RPMI8226 (cell line): ENCODE measurements at regions not wholly inside any gene's neighbourhood (a gene's known extent, or its start where the extent isn't known, plus 50 kb on each side); places are given as distances from the start of the nearest gene placed in this dataset.

Source experiments
- DNase-seq: peaks from one replicate; pipeline ENCODE4 v3.0.0-alpha.2; 2015

DNA sequence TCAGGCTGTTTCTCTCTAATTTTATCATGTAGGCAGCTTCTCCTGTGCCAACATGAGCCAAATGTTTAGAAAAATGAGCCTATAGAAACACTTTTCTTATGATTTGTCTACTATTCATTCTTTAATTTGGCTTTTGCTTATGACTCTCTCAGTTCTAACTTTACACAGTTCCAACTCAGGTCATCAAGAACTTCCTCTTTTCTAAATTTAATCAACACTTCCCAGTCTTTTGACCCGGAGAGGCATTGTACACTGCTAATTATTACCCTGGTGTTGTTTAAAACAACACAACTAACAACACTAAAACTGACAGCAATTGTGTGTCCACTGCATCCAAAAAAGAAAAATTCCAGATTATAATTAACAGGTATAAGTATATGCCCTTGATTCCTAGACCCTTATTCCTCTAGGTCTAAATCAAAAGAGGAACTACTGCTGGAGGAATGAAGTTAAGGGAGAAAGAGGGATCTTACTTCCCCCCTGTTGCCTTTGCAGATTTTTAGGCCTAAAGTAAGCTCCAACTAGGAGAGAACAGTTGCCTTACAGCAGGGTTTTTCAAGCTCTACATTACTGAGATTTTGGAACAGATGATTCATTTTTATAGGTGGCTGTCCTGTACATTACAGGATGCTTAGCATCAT, 332.2 kb upstream of the GOLIM4 start:
- DNase-seq = peak; percentile 50

DNA sequence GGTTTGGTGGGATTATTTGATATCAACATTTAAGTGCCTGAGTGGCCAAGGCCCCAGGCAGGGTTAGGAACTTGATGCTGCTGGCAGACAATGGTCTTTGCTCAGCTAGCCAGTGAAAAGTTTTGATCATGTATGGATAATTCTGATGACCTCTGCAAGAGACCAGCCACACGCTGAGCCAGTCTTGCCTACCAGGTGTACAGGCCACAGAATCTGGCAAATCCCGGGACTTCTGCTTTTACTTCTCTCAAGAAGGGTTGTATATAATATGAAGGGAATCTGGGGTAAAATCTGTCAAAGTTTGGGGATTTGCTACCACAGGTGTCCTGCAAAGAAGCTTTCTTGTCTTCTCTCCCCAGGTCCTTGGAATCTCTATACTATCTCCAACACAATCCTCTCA, 331.4 kb upstream of the GOLIM4 start:
- DNase-seq = peak; percentile 63

DNA sequence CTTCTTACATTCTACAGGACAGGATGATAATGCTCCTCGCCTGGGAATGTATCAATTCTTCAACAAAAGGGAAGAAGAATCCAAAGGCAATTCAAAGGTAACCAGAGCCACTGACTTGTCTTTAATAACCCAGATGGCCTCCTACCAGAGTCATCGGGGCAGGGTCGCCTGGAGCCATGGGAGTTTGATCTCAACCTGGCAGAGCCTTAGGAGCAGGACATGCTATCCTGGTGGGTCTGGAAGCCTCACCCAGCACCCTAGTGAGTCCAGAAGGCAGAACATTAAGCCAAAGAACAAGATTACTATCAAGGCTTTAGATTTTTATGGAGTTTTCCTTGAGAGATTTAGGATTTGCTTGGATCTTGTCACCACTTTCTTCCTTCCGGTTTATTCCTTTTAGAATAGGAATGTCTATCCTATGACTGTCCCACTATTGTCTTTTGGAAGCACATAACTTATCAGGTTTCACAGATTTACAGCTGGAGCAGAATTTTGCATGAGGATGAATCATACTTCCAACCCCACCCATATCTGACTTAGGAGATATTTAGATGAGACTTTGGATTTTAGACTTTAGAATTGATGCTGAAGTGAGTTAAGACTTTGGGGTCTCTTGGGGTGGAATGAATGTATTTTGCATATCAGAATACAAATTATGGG, 330.3 kb upstream of the GOLIM4 start:
- DNase-seq = no peak

DNA sequence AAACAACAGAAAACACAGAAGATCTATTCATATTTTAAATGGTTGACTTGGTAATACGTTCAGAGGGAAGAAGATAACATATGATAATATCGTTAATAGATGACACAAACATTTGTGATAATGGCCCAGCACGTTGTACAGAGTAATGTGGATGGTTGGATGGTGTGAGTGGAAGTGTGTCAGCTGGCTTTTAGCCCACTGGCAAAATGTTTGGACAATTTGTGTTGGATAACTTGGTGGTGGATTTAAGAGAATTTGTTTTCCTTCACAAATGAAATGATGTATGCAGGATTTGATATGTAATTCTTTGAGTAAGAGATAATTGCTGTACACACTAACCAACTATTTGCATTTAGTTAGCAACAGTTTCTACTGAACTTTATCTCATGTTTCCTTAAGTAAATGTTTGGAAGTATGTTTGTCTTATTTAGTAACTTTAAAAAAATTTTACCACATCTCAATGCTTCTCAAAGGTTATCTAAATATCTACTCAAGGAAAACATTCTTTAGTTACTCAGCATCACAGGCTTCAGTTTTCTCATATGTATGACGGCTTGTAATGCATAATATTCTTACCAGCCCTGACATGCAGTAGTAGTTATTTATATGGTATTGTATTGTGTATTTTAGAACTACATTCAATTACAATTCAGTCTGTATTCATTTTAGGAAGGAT, 328.5 kb upstream of the GOLIM4 start:
- no peak for DNase-seq

DNA sequence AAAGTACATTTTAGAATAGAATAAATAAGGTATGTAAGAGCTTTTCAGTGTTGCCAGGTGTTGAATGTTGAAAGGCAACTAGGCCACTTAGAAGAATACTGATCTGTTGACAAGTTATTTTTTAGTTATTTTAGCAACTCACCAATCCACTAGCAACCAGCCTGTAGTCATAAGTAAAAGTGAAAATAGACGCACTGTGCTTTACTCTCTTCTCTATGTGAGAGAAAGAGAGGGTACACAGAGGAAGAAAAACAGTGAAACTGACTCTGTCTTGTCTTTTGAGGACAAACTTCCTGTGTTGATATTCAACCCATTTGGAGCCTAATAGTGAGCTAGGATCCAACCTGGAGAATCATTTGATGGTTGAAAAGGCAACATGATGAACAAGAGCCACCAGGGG, 327.1 kb upstream of the GOLIM4 start:
- no peak for DNase-seq

DNA sequence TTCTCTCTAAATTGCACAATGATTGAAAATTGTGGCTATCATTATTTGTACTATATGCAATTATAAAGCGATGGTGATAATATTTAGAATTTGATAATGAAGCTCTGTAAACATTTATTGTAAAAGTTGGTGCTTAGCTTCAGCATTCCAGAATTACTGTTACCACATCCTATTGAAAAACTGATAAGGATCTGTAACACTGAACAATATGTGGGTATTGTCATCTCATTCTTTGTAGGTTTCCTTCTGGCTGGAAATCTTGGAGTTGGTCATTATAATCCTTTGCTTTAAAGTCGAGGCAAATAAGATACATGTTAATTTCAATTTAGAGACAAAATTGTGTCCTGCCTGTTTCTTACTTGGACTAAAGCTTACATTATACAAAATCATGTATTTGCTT, 323.4 kb upstream of the GOLIM4 start:
- DNase-seq = no peak

DNA sequence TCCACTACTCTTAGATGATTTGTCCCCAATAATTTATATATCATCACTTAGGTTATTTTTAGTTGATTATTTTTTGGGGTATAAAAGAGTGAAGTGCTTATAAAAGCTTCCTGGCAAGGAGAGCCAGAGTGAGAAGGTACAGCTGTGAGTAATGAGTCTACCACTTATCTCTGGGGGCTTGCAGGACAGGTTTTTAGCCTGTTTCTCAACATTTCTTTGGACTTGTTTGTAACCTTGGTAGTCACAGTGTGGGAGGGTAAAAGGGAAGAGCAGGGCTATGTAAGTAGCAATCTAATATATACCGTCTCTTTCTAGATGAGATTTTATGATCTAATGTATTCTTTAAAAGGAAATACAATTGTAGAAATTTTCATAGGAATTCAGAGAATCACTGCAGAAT, 321.3 kb upstream of the GOLIM4 start:
- DNase-seq = no peak

DNA sequence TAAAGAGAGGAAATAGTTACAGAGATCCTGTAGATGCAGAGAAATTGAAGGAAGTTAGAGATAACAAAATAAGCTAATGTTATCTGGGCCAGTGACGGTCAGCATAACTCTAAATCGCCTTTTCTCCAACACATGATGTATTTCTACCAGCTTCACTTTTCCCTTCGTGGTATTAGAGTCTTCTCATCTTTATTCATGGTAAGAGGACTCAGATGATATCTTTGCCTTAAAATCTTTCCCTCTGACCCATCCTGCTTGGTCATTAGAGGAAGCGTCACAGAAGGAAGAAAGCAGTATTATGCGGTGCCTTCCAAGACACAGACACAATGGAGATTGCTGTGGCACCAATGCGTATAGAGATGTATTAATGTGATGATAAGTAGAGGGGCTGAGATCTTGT, 320.7 kb upstream of the GOLIM4 start:
- no peak for DNase-seq

DNA sequence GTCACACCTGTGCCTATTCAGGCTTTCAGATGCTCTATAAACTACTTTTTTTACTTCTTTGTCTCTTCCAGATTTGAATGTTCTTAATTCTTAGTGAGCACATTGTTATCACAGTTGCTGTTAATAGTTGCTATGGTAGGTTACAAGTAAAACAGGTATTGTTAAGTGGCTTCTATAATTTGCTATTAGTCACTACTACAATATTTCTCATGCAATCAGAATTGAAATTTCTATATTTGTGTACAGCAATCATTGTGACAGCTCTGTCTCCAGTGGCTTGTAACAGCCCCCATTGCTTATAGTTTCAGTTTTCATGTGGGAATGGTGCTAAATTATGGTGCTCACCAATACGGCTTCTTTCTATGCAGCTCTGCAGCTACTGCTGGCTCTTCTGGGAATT, 318.4 kb upstream of the GOLIM4 start:
- no peak for DNase-seq

DNA sequence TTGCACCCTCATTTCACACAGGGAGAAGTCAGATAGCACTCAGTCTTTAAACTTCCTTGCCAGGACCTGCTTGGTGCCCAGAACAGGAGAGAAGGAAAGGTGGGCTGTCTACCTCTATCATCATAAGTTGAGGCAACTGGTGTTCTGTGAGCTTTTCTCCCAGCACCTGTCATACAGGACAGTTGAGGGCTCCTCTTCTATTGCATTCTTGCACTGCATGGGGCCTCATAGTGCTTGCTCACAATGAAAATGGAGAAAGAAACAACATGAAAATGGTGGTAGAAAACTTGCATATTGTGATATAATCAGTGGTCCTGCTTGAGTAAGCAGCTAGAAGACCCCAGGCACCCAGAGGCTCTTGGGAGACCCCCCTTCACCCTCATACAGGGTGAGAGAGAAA, 311.7 kb upstream of the GOLIM4 start:
- DNase-seq = no peak

DNA sequence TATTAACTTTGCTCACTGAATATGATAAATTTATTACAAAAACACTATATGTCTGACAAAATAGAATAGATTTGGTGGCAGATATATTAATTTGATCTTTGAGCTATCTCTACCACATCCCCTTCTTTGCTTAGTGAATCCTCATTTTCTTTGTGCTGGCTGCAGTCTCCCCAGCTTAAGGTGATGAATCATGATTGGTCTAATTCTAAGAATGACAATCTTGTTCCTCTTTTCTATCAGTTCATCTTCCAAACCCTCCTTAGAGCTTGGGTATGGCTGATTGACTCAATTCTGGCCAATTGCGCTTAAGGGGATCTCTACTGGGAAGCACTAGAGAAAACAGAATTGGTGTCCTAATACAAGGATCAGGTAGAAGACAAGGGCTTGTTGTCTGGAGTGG, 309.6 kb upstream of the GOLIM4 start:
- no peak for DNase-seq

DNA sequence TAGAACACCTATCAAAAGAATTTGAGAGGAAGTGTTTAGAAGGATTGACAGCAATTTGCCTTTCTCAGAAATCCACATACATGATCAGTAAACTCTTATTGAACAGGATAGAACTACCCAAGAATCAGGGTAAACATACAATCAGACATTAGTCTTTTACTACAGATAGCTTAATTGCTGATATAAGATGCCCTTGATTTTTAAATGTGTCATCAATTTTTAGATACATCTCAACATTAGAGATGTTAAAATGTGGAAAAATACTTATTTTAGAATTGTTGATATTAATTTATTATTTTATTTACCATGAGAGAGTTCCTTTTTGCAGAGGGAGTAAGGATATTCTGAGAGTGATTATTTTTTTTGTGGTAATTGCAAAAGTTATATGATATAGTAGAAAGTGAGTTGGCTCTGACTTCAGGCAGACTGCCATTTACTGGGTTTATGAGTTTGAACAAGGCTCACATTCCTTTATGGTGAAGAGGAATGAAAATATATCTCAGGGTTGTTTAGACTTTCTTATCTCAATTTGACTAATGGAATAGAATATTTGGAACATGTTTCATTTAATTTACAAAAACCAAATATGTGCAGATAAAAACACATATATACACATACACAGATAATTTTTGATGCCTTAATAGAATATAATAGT, 302.8 kb upstream of the GOLIM4 start:
- no peak for DNase-seq

DNA sequence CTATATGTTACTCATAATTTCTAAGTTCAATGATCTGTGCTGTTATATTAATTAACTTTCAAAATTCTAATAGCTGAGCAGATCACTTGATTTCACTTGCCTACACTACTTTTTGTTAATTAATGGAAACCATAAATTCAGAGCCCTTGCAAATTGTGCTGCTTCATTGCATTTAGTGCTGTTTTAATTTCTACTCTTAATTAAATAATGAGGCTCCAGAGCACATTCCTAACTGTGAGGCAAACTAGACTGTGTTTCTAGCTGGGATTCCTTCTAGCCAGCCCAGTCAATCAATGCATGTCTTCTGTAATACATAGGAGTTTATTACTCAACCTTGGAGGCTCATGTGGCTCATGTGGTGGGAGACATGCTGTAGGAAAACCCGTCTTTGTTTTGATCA, 301.1 kb upstream of the GOLIM4 start:
- DNase-seq = no peak

DNA sequence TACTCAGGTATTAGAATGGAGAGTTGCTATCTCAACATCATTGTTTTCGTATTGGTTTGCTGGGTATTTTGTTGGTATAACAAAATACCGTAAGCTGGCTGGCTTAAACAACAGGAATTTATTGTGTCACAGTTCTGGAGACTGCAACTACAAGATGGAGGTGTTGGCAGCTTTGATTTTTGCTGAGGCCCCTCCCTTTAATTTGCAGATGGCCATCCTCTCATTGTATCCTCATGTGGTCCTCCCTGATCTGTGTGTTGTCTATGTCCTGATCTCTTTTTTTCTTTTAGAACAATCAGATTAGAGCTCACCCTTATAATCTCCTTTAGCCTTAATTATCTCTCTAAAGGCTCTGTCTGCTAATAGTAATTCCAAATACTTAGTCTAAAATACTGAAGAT, 299.8 kb upstream of the GOLIM4 start:
- DNase-seq = no peak

DNA sequence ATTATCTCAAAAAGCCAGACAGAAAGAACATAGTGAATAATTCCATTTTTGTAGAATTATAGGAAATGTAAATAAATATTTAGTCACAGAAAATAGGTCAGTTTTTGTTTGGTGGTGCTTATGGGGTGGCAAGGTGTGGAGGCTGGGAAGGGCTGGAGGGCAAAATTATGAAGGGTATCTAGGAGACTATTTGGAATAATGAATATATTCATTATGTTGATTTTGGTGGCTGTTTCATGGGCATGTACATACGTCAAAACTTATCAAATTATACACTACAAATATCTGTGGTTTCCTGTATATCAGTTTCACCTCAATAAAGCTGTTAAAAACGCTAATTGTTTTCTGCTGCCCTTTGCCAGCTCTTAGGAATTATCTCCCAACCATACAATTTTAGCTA, 298.7 kb upstream of the GOLIM4 start:
- no peak for DNase-seq

DNA sequence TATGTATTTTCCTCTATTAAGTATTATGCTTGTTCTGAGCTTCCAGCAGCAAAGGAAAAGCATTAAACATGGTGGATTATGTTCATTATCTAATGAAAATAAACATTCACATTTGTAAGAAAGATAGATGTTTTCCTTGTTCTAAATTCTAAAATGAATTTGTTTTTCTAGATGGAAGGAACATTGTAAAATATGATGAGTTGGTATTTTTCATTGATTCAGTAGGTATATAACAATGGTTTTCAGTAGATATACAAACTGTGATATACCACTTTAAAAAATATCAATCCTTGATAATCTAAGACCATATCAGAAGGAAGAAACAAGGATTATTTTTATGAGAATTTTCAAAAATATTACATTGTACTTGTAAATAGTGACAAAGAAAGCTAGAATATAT, 290.6 kb upstream of the GOLIM4 start:
- no peak for DNase-seq

DNA sequence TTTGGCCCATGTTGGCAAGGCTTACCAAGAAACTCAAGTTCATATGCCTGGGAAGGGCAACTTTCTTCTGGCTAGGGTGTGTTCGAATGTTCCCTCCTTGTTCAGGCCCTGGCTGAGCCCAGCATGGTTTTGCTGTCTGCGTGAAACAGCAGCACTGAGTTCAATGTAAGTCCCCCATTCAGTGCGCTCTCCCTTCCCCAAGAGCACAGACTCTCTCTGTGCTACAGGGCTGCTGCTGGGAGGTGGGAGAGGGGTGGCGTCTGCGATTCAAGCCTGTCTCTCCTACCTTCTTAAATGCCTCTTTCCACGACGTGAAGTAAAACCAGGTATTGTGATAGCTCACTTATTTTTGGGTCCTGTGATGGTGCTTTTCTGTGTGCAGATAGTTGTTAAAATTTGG, 289.3 kb upstream of the GOLIM4 start:
- DNase-seq = no peak

DNA sequence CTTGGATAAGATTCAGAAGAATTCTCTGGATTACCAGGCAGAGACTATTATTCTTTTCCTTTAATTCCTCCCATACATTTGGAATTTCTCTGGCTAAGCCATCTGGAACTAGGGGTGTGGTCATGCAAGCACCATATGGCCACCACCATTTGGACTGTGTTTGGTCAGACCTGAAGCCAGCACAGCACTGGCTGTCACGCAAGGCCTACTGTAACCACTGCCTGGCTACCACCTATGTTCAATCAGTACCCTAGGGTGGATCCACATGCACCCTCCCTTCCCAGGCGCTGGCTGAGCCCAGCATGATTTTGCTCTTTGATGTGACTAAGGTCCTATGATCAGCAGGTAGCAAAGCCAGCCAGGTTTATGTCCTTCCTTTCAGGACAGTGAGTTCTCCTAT, 287.8 kb upstream of the GOLIM4 start:
- DNase-seq = no peak

DNA sequence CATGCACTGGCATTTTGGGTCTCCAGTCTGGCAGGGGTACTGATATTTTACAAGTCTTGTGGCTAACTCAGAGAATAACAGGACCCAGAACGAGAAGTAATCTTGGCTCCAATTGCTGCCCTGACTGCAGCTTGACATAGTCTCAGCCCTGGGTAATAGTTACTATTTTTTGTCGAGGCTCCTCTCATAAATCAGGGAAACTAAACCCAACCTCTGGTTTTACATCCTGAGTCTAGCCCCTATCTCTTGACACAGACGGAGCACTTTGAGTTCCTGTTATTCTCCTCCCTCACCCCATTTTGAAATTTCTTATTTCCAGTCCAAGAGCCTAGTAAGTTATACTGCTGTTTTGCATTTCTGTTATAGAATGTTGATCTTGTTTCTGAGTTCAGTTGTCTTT, 276.1 kb upstream of the GOLIM4 start:
- no peak for DNase-seq

DNA sequence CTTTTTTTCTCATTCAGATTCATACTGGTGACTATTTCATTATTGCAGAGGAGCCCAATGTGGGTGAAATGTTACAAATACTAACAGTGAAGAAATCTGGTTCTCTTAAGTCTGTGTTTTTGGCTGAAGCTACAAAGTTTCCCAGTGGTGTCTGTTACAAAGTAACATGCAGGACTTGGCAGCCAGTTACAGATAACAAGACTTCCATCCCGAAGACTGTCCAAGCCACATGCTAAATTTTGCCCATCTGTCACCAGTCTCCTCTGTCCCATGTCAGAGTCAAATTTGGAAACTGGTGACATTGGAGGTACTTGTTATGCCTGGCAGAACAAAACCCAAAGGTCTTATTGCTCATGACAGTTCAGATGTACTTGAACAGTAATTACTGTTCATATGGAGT, 269.2 kb upstream of the GOLIM4 start:
- no peak for DNase-seq

DNA sequence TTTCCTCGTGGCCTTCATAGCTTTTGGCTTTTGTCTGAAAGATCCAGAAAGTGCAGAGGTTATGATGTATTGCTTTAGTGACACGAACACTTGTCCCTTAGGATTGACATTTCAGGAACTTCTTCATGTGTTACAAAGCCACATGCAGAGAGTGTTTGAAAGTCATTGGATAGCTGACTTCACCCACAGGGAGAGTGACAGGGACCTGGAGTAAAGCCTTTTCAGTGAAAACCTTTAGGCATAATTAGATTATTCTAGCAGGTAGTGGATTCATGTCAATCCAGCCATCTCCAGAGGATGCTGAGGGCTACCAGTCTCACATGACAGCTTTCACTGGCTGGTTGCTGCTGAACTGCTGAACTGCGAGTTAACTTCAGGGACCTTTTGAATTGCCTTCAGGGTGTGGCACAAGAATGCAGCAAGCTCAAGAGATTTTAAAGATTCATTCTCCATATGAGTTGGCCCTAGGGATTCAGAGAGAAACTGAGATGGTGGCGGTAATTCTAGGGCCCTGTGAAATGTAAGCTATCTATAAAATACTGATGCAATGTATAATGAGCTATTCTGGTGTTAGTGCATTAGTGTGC, 267.0 kb upstream of the GOLIM4 start:
- DNase-seq = no peak

DNA sequence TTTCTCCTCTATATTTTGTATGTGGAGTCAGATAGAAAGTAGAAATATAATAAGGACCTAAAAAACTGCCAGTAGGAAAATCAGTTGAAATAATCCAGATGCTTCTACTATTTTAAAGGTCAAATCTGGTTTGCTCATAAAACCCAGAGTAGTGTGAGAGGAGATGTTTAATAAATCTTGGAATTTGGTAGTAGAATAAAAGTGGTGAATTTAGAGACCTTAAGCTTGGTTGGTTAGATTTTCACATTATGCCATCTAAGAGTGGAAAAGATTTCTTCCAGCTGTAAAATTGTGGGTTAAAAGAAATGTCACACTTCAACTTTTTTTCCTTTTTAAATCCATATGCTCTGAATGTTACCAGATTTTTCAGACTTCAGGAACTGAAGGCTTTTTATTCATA, 266.4 kb upstream of the GOLIM4 start:
- no peak for DNase-seq

DNA sequence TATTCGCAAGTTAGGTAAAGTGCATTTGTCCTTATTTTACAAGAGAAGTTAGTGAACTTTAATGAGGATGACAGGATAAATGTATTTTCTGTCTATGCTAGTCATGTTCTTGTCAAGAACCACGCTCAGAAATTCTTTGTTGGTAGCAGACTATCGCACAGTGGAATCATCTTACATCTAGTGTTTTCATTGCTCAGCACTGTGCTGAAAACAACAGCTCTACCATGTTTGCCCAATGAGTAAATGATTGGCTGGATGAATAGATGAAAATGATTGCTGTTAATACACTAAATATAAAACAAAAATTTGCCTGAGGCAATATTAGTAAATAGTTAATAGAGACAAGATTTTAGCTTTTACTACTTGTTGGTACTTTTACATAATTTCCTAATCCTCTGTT, 265.3 kb upstream of the GOLIM4 start:
- no peak for DNase-seq
